GOT3 (cell line): ENCODE measurements at regions not wholly inside any gene's neighbourhood (a gene's known extent, or its start where the extent isn't known, plus 50 kb on each side); places are given as distances from the start of the nearest gene placed in this dataset.
"Not testable (repeated sequence)": the region's sequence is repeated elsewhere in the genome, so short reads cannot be mapped to it uniquely, and the experiment has no call there.

ENCODE experiments used
- DNase-seq: peaks from one replicate; lab custom pipeline; 2025; ENCODE audit warnings: mixed read lengths; lab: John Stamatoyannopoulos, UW

DNA sequence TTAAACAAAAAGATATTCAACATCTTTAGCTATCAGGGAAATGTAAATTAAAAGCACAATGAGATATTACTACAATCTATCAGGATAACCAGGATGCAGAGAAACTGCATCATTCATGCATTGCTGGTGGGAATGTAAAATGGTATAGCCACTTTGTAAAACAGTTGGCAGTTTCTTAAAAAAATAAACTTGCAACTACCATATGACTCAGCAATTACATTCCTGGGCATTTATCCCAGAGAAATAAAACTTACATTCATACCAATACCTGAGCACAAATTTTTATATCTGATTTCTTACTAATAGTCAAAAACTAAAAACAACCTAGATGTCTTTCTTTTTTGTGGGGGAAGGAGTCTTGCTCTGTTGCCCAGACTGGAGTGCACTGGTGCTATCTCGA is 190.3 kb upstream of the TAB2 start:
- no peak for DNase-seq

GRCh38 chr6:149128489-149129145 is 188.9 kb upstream of the TAB2 start:
- DNase-seq, result no peak

- peak; percentile 5 for DNase-seq
Measured at GRCh38 chr6:149129371-149130077, 188.0 kb upstream of the TAB2 start.

- no peak for DNase-seq
Measured at GRCh38 chr6:149130090-149130489, 187.4 kb upstream of the TAB2 start.

DNA sequence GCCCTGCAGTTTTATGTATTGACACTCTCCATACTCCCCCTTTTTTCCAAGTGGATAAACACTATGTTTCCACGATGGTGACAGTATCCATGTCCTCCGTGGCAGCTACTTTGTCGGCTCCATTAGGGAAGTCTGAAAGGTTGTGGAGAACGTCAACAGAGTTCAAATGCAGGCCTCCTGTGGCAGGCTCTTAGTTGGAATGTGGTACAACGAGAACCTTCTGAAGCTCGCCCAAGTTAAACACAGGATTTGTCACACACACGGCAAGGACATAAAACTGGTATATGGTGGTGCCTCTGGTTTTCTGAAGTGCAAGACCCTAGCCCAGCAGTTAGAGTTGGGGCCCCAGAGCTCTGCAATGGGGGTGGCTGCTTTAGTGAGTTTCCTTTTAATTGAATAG is 187.0 kb upstream of the TAB2 start:
- DNase-seq, result no peak

GRCh38 chr6:149131891-149132290 is 185.6 kb upstream of the TAB2 start:
- no peak for DNase-seq

GRCh38 chr6:149132336-149132735 is 185.2 kb upstream of the TAB2 start:
- no peak for DNase-seq

- no peak for DNase-seq
Measured at GRCh38 chr6:149134511-149134933, 183.0 kb upstream of the TAB2 start.

DNA sequence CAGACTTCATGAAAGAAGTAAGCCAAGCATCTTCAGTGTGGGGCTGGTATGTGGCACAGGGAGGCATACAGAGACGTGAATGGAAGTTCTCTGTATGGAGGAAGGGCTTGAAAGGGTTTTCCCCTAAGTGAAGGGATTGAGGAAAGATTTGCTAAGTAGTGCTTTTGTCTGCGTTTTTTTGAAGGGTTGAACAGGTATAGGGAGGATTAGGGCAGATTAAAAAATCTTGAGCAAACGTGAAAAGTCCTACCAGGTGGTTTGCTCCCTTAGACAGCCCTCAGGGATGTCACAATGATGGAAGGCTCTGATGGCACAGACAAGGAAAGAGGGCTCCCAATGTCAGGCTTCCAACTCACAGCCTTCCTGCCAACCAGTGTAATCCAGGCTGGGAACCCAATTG is 181.7 kb upstream of the TAB2 start:
- no peak for DNase-seq

DNA sequence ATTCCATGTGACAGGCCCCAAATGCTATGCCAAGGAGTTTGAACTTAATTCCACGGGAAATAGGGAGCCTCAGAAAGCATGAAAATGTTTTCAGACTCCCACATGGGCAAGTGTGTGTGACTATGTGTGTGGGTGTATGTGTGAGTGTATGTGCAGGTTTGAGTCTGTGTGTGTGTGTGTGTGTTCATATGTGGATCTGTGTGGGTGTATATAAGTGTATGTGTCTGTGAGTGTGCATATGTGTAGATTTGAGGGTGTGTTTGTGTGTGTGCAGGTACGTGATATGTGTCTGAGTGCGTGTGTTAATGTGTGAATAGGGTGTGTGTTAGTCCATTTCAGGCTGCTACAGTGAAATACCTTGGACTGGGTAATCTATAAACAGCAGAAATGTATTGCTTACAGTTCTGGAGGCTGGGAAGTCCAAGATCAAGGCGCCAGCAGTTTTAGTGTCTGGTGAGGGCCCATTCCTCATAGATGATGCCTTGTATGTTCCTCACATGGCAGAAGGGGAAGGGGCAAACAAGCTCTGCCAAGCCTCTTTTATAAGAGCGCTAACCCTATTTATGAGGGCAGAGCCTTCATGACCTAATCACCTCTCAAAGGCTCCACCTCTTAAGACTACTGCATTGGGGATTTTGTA is 181.1 kb upstream of the TAB2 start:
- no peak for DNase-seq

- DNase-seq, result no peak
Measured at GRCh38 chr6:149136913-149137286, 180.6 kb upstream of the TAB2 start.

GRCh38 chr6:149137594-149137993 is 179.9 kb upstream of the TAB2 start:
- no peak for DNase-seq

GRCh38 chr6:149138089-149138488 is 179.4 kb upstream of the TAB2 start:
- DNase-seq, result no peak

- no peak for DNase-seq
Measured at GRCh38 chr6:149138699-149139294, 178.7 kb upstream of the TAB2 start.

DNA sequence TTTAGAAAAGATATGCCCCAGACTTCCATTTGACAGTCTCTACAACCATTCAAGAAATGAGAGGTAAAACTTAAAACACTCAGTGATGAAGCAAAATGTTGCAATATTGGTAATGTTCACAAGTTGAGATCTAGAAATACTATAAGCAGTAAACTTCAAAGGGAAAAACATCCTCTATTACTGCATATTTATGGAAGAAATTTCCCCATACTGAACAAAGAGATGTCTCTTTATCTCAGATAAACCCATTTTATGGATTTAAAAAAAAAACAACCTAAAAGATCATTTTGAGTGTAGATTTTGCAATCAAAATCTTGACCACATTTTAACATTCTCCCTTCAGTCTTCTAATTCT is 177.8 kb upstream of the TAB2 start:
- no peak for DNase-seq

DNA sequence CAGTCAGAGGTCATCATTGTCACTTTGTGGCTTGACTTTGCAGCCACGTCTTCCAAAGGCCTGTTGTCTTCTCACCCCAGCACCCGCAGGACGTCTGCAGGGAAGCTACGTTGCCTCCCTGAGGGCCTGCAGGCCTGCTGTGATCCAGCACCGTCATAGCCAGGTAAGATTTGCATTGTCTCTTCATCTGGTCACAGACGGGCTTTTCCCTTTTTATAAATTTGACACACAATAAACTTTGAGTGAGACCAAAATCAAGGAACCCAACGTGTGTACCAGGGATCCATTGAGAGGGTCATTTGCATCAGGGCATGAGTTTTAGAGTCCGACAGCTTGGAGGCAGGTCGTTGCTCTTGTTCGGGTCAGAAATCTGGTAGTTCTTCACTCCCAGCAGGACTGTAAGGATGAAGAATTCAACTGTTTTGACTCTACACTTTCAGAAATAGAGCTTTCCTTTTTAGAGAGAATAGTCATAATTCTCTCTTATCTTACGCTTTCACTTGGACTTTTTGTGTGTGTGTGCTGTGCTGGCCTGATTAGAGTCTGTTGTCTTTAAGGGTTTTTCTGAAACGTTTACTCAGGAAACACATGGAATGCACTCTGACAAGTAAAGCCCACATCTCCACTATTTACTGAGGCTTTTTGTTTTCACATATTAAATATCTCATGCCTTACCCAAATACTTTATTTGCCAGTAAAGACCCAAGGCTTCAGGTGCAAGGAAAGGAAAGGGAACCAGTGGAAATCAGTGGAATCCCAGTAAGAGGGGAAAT is 177.2 kb upstream of the TAB2 start:
- no peak for DNase-seq

DNA sequence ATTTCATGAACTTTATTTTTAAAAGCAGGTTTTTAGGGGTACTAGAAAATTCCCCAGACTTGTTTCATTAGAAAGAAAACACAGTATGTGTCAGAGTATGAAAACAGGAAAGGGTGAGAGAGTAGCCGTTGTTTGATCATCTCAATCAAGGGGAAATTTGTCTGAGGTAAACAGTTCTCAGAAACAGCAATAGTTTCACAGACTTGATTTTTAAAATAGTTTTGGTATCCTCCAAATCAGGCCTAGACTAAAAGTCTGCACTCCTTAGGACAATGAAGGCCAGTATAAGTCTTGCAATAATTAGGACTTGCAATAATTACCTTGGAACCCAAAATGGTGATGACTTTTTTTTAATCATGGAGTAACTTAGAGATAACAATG is 176.6 kb upstream of the TAB2 start:
- no peak for DNase-seq

DNA sequence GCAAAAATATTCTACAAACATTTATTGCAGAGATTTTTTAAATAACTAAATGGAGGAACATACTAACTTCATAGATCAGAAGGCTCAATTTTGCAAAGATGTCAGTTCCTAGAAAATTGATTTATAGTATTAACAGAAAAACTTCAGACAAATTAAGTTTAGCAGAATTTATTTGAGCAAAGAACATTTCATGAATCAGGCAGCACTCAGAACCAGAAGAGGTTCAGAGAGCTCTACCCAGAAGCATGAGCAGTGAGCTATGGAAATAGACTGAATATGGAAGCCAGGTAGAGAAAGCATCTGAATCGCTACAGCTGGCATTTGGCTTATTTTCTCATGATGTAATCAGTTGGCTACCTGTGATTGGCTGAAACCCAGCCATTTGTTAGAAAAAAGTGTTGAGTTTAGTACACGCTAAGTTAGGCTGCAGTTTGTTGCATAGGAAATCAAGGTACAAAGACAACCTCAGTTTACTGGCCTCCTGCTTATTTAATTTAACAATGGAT is 174.5 kb upstream of the TAB2 start:
- DNase-seq, result no peak

- not testable (repeated sequence) for DNase-seq
Measured at GRCh38 chr6:149145800-149146199, 171.7 kb upstream of the TAB2 start.

GRCh38 chr6:149147195-149147594 is 170.3 kb upstream of the TAB2 start:
- DNase-seq, result no peak

GRCh38 chr6:149147938-149148718 is 169.4 kb upstream of the TAB2 start:
- DNase-seq, result no peak
